ENCODE measurements at regions not wholly inside any gene's neighbourhood (a gene's known extent, or its start where the extent isn't known, plus 50 kb on each side); places are given as distances from the start of the nearest gene placed in this dataset.
A peak's percentile ranks its signal among the peaks of the same experiment; 100 is the strongest.
"Not testable (repeated sequence)": the region's sequence is repeated elsewhere in the genome, so short reads cannot be mapped to it uniquely, and the experiment has no call there.

DNA sequence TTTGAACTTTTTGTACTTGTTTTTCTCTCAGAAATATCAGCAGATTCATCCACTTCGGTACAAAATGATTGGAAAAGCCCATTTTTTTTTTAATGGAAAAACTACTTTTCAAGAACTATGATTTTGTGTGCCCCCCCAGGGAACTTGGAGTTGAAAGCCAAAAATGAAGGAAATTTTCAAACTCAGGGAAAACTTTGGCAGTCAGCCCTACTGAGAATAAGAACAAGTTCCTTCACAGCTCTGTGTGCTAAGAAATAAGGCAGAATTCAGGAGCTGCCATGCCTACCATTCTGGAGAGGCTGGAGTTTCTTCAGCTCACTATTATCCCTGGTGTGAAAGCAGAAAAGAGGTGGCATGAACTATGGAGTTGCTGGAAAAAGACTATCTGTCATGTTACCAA lies 226.0 kb upstream of the SLC35G4 start:
- DNase-seq (ENCODE audit: low spot score) = no peak

- no peak for DNase-seq (ENCODE audit: low spot score)
Measured at GRCh38 chr18:11380968-11381367, 228.4 kb upstream of the SLC35G4 start.

- DNase-seq (ENCODE audit: low spot score) = no peak
Measured at GRCh38 chr18:11379660-11380059, 229.7 kb upstream of the SLC35G4 start.

DNA sequence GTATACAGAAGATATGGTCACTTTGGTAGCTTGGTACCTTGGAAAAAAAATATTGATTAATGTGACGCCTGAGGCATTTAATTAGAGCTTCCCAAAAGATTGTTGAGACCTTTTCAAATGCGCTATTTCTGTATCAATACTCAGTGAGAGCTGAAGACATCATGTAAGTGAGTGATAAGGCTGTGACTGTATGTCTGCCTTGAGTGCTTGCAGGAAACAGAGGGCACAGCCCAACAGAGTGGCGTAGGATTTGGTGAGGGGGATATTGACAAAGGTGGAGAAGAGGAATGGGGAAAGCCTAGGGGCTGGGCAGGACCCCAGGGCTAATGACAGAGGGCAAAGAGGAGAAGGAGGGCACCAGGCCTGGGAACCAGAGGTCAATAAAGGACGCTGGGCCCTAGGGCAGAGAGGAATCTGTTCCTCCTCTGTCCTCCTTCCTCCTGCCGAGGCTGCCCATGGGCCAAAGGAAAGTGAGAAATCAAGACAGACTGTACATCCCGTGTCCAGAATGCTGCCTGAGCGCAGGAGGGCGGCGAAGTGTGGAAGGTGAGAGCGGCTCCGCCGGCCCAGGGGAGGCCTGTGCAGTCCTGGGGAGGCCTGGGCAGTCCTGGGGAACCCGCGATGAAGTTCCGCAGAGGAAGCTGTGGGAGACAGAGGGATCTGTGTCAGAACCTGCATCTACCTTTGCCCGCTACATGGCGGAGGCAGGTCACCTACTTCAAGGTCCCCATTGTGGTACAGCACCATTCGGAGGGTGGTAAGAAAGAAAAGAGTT lies 228.6 kb upstream of the PIEZO2 start:
- no peak for DNase-seq (ENCODE audit: low spot score)

DNA sequence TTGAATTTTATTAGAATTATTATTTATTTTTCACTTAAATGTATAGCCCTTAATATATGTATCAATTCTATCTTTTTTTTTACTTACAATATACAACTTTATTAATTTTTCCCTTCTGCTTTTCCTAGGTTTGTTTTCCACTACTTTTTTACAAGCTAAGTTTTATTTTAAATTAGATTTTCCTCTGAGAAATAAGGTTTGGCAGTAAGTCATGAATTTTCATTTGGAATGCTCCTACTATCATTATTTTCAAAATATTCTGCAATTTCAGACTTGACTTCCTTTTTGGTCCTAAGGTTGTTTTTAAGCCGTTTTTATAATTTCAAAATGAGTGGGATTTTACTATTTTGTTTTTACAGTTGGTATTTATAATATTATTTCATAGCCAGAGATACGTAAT lies 222.8 kb upstream of the PIEZO2 start:
- DNase-seq (ENCODE audit: low spot score) = no peak

DNA sequence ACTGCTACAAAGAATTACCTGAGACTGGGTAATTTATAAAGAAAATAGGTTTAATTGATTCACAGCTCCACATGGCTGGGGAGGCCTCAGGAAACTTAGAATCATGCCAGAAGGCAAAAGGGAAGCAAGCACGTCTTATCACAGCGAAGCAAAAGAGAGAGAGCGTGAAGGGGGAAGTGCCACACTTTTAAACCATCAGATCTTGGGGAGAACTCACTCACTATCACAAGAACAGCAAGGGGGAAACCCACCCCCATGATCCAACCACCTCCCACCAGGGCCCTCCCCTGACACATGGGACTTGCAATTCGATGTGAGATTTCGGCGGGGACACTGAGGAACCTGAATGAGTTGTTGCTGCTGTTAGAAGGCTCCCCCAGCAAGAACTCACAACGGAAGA lies 220.2 kb upstream of the PIEZO2 start:
- DNase-seq (ENCODE audit: low spot score) = no peak

GRCh38 chr18:11368020-11368419 lies 218.7 kb upstream of the PIEZO2 start:
- no peak for DNase-seq (ENCODE audit: low spot score)

GRCh38 chr18:11367351-11367750 lies 218.0 kb upstream of the PIEZO2 start:
- DNase-seq (ENCODE audit: low spot score) = no peak

GRCh38 chr18:11366410-11366809 lies 217.0 kb upstream of the PIEZO2 start:
- DNase-seq (ENCODE audit: low spot score) = peak; percentile 88

GRCh38 chr18:11362856-11363255 lies 213.5 kb upstream of the PIEZO2 start:
- DNase-seq (ENCODE audit: low spot score) = no peak

- DNase-seq (ENCODE audit: low spot score) = not testable (repeated sequence)
Measured at GRCh38 chr18:11361862-11362261, 212.5 kb upstream of the PIEZO2 start.

DNA sequence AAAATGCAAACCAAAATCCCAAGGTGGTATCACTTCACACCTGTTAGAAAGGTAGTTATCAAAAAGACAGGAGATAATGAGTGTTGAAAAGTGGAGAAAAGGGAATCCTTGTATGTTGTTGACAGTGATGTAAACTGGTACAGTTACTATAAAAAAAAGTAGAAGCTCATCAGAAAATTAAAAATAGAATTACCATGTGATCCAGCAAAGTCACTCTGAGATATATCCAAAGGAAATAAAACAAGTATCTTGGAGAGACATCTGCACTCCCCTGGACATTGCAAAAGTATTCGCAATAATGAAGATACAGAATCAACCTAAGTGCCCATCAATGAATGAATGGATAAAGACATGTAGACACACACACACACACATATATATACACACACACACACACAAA lies 208.3 kb upstream of the PIEZO2 start:
- DNase-seq (ENCODE audit: low spot score) = no peak

GRCh38 chr18:11344576-11344975 lies 195.2 kb upstream of the PIEZO2 start:
- not testable (repeated sequence) for DNase-seq (ENCODE audit: low spot score)

DNA sequence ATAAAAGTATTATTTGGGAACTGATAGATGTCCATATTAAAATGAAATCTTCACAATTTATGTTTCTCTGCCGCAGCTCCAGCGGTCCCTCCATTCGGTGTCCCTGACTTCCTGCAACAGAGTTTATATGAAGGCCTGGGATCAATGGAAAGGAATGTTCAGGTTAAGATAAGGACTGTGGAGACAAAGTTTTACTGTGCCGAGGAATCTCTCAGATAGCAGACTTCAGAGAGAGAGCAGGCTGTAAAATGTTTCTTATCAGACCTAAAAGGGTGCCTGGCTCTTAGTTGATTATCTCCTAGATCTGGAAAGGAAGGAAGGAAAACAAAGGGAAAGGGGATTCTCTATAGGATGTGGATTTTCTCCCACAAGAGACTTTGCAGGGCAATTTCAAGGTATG lies 193.7 kb upstream of the PIEZO2 start:
- no peak for DNase-seq (ENCODE audit: low spot score)

GRCh38 chr18:11342115-11342514 lies 192.7 kb upstream of the PIEZO2 start:
- DNase-seq (ENCODE audit: low spot score) = not testable (repeated sequence)

DNA sequence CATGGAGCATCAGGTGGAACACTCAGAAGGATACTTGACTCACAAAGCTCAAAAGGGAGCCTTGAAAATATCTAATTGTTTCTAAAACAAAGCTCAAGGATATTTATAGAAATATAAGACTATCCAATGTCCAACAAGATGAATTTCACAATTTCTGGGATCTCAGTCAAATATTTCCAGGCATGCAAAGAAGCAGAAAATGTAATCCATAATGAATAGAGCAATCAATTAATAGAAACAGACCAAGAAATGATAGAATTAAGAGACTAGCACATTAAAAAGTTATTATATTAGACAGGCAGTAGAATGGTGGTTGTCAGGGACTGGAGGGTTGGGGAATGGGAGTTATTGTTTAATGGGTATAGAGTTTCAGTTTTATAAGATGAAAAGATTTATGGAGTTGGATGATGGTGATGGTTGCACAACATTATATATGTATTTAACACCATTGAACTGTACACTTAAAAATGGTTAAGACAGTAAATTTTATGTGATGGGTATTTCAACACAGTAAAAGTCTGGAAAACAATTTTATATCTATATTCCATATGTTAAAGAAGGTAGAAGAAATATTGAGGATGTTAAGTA lies 189.9 kb upstream of the PIEZO2 start:
- no peak for DNase-seq (ENCODE audit: low spot score)

DNA sequence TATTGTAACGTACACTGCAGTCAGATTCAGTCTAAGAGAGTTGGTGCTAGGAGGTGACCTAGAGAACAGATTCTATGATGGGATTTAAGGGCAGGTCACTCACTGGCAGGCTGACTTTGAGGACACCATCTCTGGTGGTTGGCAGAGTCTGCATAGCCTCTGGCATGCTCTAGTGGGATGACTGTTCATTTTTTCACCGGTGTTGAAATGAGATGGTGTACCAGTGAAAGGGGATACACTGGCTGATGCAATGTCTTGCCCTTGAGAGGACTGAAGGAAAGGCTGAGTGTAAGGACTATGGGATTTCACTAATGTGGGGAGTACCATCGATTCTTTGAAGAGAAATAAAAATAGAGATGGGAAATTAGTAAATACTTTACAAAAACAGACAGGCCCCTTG lies 186.9 kb upstream of the PIEZO2 start:
- peak; percentile 36 for DNase-seq (ENCODE audit: low spot score)

DNA sequence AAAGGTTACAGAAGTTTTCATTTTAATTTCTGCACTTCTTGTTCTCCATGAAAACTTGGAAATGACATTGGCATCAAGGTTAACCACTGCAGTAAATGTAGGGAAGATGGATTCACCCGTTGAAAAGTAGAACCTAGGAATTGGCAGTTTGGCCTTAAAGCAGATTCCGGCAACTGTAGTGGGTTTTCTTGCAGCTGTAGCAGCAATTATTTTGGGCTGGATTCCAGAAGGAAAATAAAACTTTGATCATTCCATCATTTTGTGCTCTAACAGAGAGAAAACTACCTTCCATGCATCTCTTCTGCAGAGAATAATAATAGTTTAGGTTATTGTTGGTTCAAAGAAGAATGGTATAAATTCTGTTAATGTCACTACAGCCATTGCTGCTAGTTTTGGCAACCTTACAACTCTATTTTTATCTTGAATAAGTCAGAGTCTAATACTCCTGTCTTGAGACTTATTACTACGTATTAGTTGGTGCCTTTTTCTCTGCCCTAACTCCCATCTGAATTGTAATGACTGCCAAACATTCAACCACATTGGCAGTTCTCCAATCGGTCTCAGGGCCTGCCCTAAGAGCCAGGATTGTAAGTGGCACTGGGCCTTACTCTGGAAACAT lies 178.1 kb upstream of the PIEZO2 start:
- peak; percentile 30 for DNase-seq (ENCODE audit: low spot score)

DNA sequence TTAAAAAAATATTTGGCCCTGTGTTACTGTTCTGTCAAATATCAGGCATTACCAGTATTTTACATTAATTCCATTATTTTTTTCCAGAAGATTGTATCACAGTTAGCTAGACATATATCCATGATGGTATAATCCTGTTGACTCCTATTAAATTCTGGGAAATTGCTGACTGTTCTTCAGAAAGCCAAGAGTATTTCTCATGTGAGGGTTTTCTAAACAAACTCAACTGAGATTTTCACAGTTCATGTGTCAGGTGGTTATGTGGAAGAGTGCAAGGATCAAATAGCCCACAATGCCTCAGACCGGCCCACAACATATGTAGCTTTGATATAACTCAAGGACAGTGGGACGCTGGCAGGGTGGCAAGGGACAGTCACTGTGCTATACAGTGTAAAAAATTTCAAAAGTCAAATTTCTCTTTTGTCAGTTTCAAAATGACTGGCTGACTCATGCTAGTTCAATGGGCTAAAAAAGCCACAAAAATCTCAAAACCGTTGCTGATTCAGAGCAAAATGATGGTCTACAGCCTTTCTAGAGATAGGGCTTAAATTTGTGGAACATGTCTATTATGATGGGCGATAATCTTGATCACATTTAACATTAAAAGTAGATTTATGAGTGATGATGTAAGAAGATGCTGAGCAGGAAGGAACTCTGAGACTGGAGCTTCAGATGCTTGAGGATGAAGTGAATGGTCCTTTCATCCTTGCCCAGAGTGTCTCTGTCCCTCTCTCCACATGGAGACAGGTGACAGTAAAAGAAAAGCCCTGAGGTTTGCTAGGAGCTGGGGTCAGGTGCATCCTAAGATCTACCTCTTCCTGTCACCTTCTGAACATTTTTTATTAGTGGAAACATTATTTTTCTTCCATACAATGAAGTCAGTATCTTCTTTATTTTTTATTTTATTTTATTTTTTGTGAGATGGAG lies 175.8 kb upstream of the PIEZO2 start:
- DNase-seq (ENCODE audit: low spot score) = peak; percentile 60

- DNase-seq (ENCODE audit: low spot score) = peak; percentile 16
Measured at GRCh38 chr18:11324510-11324909, 175.1 kb upstream of the PIEZO2 start.

DNA sequence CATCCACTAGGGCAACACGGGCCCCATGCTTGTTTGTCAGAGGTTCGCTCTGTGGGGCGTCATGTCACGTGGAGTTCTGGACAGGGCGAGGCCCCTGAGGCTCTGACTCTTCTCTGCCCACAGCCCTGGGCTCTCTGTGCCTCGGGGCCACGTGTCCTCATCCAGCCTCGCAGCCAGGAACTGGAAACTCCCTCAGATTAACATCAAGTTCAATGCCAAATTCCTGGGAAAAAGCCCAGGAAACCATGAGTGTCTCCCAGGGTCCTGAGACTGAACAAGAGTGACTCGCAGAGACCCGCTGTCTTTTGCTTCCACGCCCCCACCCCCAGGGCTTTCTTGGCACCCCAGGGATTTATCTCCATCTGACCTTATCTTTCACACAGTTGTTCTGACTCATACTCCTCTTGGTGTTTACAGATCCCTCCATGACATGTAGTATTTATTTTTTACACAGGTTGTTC lies 174.0 kb upstream of the PIEZO2 start:
- DNase-seq (ENCODE audit: low spot score) = peak; percentile 73

DNA sequence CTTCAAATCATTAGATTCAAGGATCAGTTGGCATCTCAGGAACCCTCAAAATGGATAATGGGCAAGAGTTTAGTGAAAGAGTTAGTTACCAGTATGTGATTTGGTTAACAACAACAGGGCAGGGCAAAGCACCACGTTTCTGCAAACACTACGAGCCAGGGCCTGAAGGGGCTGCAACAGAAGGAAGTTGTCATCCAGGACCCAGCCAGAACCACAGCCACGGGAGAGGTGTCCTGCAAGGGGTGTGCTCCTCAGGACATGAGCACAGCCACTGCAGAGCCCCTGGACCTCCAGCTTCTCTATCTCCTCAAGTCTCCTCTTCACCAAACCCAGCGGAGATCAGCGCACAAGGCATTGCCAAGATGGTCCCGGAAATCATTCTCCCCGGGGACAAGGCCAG lies 173.3 kb upstream of the PIEZO2 start:
- DNase-seq (ENCODE audit: low spot score) = peak; percentile 27
